GM23338 (cell line): ENCODE measurements at regions not wholly inside any gene's neighbourhood (a gene's known extent, or its start where the extent isn't known, plus 50 kb on each side); places are given as distances from the start of the nearest gene placed in this dataset.

Experiments
- ATAC-seq: fragments of 200-7000 bp; cut with Tn5 transposase; 3 replicates; pipeline ENCODE4 v1.9.1; 2020
- DNase-seq: peaks from one replicate; pipeline ENCODE4 v3.0.0-alpha.2; 2015; ENCODE audit warnings: low spot score
- H2AFZ ChIP-seq: fragments of 200-600 bp; sonication (generic); 2 replicates; pipeline ENCODE4 v1.8.0; 2016; ENCODE audit warnings: antibody characterized with exemption, mild to moderate bottlenecking, moderate library complexity
- H3F3A ChIP-seq: fragments of 200-600 bp; sonication (generic); replicated peaks from 2 replicates; pipeline ENCODE4 v1.8.0; 2017; ENCODE audit warnings: antibody characterized with exemption, mixed run types, low read depth
- H3K27ac ChIP-seq: fragments of 200-600 bp; sonication (generic); 2 replicates; pipeline ENCODE4 v1.6.1; 2016; ENCODE audit warnings: low read depth
- H3K27me3 ChIP-seq: fragments of 200-600 bp; sonication (generic); 2 replicates; pipeline ENCODE4 v1.8.0; 2016; ENCODE audit warnings: mild to moderate bottlenecking, mixed run types, moderate library complexity; ENCODE audit not compliant: insufficient read depth
- H3K36me3 ChIP-seq: fragments of 200-600 bp; sonication (generic); 2 replicates; pipeline ENCODE4 v1.8.0; 2016; ENCODE audit warnings: mild to moderate bottlenecking; ENCODE audit not compliant: insufficient read depth
- H3K4me1 ChIP-seq: fragments of 200-600 bp; sonication (generic); 2 replicates; pipeline ENCODE4 v1.8.0; 2016; ENCODE audit warnings: mild to moderate bottlenecking, moderate library complexity; ENCODE audit not compliant: insufficient read depth
- H3K4me2 ChIP-seq: fragments of 200-600 bp; sonication (generic); 2 replicates; pipeline ENCODE4 v1.7.1; 2017; ENCODE audit warnings: mixed run types
- H3K4me3 ChIP-seq: fragments of 200-600 bp; sonication (generic); 2 replicates; pipeline ENCODE4 v1.6.1; 2016; ENCODE audit warnings: mixed run types
- H3K79me2 ChIP-seq: fragments of 200-600 bp; sonication (generic); replicated peaks from 2 replicates; pipeline ENCODE4 v1.8.0; 2017; ENCODE audit warnings: mild to moderate bottlenecking; ENCODE audit not compliant: insufficient read depth
- H3K9me2 ChIP-seq: fragments of 200-600 bp; sonication (generic); 2 replicates; pipeline ENCODE4 v1.8.0; 2017; ENCODE audit not compliant: insufficient read depth
- H4K20me1 ChIP-seq: fragments of 200-600 bp; sonication (generic); replicated peaks from 2 replicates; pipeline ENCODE4 v1.8.0; 2017; ENCODE audit warnings: mild to moderate bottlenecking; ENCODE audit not compliant: insufficient read depth
- H3K27ac Mint-ChIP-seq: 2 replicates; pipeline ENCODE4 v1.8.0; 2020; ENCODE audit warnings: inconsistent platforms, mild to moderate bottlenecking, moderate library complexity, mixed read lengths
- H3K27me3 Mint-ChIP-seq: 3 replicates; pipeline ENCODE4 v1.8.0; 2022; ENCODE audit warnings: low read depth, mild to moderate bottlenecking, moderate library complexity, mixed read lengths, inconsistent platforms; ENCODE audit not compliant: insufficient read depth, poor library complexity
- H3K36me3 Mint-ChIP-seq: 3 replicates; pipeline ENCODE4 v1.8.0; 2021; ENCODE audit warnings: low read depth, mild to moderate bottlenecking, inconsistent platforms, moderate library complexity, mixed read lengths
- H3K4me1 Mint-ChIP-seq: 3 replicates; pipeline ENCODE4 v1.8.0; 2020; ENCODE audit warnings: mild to moderate bottlenecking, inconsistent platforms, mixed read lengths
- H3K4me3 Mint-ChIP-seq: 3 replicates; pipeline ENCODE4 v1.8.0; 2021; ENCODE audit warnings: moderate library complexity, mild to moderate bottlenecking, inconsistent platforms, mixed read lengths
- H3K9me3 Mint-ChIP-seq: 3 replicates; pipeline ENCODE4 v1.8.0; 2020; ENCODE audit warnings: moderate library complexity, mild to moderate bottlenecking, inconsistent platforms, mixed read lengths
- CREB1 ChIP-seq: fragments of 250-450 bp; sonication (Bioruptor Pico); IDR thresholded peaks from 2 replicates; pipeline ENCODE4 v1.5.0; 2020; ENCODE audit warnings: low read depth, mild to moderate bottlenecking, moderate library complexity
- EZH2 ChIP-seq: fragments of 200-600 bp; sonication (generic); IDR thresholded peaks from one replicate; pipeline ENCODE4 v1.8.0; 2017; ENCODE audit warnings: antibody characterized with exemption, mild to moderate bottlenecking, low read depth; ENCODE audit not compliant: unreplicated experiment
- EZH2phosphoT487 ChIP-seq: fragments of 200-600 bp; sonication (generic); IDR thresholded peaks from one replicate; pipeline ENCODE4 v1.8.1; 2018; ENCODE audit warnings: antibody characterized with exemption; ENCODE audit not compliant: unreplicated experiment
- NANOG ChIP-seq: IDR thresholded peaks from 2 replicates; pipeline ENCODE4 v1.6.1; 2016; ENCODE audit warnings: antibody characterized with exemption, borderline replicate concordance
- POLR2AphosphoS5 ChIP-seq: IDR thresholded peaks from 2 replicates; pipeline ENCODE4 v1.6.1; 2016; ENCODE audit warnings: antibody characterized with exemption, low read depth
- STAT1 ChIP-seq: IDR thresholded peaks from one replicate; pipeline ENCODE4 v1.6.1; 2016; ENCODE audit warnings: antibody characterized with exemption; ENCODE audit not compliant: unreplicated experiment
- ZNF114 ChIP-seq: fragments of 250-450 bp; sonication (Bioruptor Pico); IDR thresholded peaks from 2 replicates; pipeline ENCODE4 v1.5.0; 2020; ENCODE audit warnings: mild to moderate bottlenecking, moderate library complexity
- ZNF331 ChIP-seq: fragments of 250-450 bp; sonication (Bioruptor Pico); IDR thresholded peaks from 2 replicates; pipeline ENCODE4 v1.5.0; 2020; ENCODE audit warnings: low read depth, mild to moderate bottlenecking, moderate library complexity
- TF ChIP-seq, protein P1 (sequence below), 2 experiments: fragments of 200-600 bp in 1 of 2; sonication (generic) in 1 of 2; conservative IDR thresholded peaks; 2 replicates each; pipeline versions ENCODE4 v1.5.1 to v1.6.1; 2016 to 2017; ENCODE audit warnings: antibody characterized with exemption in 2 of 2, low read depth in 2 of 2, mild to moderate bottlenecking in 2 of 2, moderate library complexity in 1 of 2
- TF ChIP-seq, protein P2 (sequence below): IDR thresholded peaks from one replicate; pipeline ENCODE4 v1.6.1; 2018; ENCODE audit warnings: antibody characterized with exemption; ENCODE audit not compliant: unreplicated experiment

DNA sequence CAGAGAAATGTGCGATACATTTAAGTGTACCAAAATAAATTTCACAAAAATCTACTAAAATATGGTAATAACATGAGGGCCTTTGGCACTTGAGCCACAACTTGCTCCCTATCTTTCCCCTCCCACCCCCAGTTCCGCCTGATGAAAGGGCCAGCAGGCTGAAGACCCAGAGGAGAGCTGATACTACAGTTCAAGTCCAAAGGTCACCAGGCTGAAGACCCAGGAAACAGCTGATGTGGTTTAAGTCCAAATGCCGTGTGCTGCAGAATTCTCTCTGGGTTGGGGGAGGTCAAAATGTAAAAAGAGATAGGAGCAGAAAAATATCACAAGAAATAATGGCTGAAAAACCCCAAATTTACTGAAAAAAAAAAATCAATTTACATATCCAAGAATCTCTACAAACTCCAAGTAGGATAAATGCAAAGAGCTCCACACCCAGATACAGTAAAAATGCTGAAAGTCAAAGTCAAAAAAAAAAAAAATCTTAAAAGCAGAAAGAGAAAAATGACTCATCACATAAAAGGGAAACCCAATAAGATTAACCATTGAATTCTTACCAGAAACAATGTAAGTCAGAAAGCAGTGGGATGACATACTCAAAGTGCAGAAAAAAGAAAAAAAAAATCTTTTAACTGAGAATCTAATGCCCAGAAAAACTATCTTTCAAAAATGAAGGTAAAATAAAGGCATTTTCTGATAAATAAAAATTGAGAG, 452.1 kb upstream of the ASIC2 start (continued):
- TF ChIP-seq ZNF114 (CRISPR knock-in tag) (no peak), EZH2 (no peak)

DNA sequence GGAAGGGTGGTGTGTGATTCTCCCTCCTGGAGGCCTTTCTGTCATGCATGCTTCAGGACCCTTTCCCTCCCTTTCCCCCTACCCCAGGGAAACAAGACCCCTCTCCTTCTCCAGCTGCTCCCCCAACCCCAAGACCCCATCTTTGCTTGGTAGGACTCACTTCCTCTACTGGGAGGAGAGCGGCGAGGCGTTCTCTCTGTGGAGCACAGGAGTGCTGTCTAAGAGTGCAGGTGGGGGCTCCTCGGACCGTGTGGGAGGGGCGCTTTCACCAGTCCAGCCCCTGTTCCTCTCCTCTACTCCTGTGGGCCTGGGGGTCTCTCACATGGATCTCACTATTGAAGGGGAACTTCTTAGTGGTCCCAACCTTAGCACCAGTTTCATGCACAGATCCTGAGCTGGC, 456.1 kb upstream of the ASIC2 start:
- Histone ChIP-seq H3K4me2 (no peak overlapping the region), H3K79me2 (no peaks in the 10 kb centered on the region), H3K27ac (no peak overlapping the region), H3F3A (no peaks in the 10 kb centered on the region), H4K20me1 (no peaks in the 10 kb centered on the region), H2AFZ (no peak overlapping the region), H3K4me3 (no peak overlapping the region), H3K27me3 (peaks cover 41% of the 10 kb centered on the region), H3K36me3 (no peaks in the 10 kb centered on the region), H3K4me1 (peaks cover 24% of the 10 kb centered on the region), H3K9me2 (no peaks in the 10 kb centered on the region)
- Mint-ChIP-seq H3K4me3 (no peak overlapping the region), H3K27me3 (peaks cover 41% of the 10 kb centered on the region), H3K9me3 (no peaks in the 10 kb centered on the region), H3K27ac (no peak overlapping the region), H3K4me1 (peaks cover 40% of the 10 kb centered on the region), H3K36me3 (no peaks in the 10 kb centered on the region)
- no peak for DNase-seq
- no peak for TF ChIP-seq ZNF331
- TF ChIP-seq CREB1, result no peak
- TF ChIP-seq EZH2phosphoT487, result no peak
- ATAC-seq, result no peak

DNA sequence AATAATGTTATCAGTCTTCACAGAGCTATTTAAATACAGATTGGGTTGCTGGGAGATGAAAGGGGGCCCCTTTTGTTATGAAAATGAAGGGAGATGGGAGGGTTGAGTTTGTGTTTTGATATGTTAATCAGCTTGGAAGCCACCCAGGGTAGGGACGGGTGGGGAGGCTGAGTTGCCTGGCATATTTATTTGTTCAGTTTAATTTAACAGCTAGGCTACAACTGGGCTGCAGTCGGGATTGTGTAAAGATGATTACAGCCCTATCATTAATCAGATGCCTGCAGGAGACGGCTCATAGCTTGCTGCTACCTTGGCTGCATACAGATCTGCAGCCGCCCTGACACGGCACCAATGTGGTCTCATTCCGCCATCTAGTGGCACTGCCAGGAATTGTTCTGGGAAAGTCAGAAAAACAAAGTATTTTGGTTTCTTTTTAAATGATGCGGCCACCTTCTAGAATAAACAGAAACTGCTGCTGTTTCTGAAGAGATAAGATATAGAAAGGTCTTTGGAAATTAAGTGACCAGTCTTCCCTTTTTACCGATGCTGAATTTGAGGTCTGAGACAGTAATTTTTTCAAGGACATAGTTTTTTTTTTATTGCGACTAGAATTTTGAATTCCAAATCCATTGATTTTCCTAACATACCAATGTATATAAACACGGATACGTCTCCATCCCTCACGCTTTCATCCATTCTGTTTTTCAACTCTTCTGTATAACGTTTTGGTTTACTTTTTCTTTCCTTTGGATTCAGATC, 458.0 kb upstream of the ASIC2 start:
- H3K27me3 Mint-ChIP-seq, result peaks cover 37% of the 10 kb centered on the region
- Histone ChIP-seq H3K4me1 (peaks cover 27% of the 10 kb centered on the region), H3F3A (no peaks in the 10 kb centered on the region), H3K79me2 (no peaks in the 10 kb centered on the region), H3K36me3 (no peaks in the 10 kb centered on the region), H2AFZ (no peak overlapping the region), H3K4me3 (peak overlapping the region; percentile 42), H4K20me1 (no peaks in the 10 kb centered on the region), H3K27me3 (peaks cover 41% of the 10 kb centered on the region), H3K27ac (no peak overlapping the region), H3K4me2 (peak overlapping the region; percentile 73), H3K9me2 (no peaks in the 10 kb centered on the region)
- DNase-seq (peak; percentile 93), ATAC-seq (peak; percentile 92)
- H3K27ac Mint-ChIP-seq, result 0 out of 2 replicates have a peak overlapping the region, but pooled peaks have one; percentile 0
- peaks cover 32% of the 10 kb centered on the region for H3K4me1 Mint-ChIP-seq
- TF ChIP-seq, protein P1, sequence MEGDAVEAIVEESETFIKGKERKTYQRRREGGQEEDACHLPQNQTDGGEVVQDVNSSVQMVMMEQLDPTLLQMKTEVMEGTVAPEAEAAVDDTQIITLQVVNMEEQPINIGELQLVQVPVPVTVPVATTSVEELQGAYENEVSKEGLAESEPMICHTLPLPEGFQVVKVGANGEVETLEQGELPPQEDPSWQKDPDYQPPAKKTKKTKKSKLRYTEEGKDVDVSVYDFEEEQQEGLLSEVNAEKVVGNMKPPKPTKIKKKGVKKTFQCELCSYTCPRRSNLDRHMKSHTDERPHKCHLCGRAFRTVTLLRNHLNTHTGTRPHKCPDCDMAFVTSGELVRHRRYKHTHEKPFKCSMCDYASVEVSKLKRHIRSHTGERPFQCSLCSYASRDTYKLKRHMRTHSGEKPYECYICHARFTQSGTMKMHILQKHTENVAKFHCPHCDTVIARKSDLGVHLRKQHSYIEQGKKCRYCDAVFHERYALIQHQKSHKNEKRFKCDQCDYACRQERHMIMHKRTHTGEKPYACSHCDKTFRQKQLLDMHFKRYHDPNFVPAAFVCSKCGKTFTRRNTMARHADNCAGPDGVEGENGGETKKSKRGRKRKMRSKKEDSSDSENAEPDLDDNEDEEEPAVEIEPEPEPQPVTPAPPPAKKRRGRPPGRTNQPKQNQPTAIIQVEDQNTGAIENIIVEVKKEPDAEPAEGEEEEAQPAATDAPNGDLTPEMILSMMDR (conservative IDR thresholded peaks at IDR 0.05; ENCODE audit: low read depth in 2 of 2), result peak; percentile 76 to 94
- TF ChIP-seq, protein P2, sequence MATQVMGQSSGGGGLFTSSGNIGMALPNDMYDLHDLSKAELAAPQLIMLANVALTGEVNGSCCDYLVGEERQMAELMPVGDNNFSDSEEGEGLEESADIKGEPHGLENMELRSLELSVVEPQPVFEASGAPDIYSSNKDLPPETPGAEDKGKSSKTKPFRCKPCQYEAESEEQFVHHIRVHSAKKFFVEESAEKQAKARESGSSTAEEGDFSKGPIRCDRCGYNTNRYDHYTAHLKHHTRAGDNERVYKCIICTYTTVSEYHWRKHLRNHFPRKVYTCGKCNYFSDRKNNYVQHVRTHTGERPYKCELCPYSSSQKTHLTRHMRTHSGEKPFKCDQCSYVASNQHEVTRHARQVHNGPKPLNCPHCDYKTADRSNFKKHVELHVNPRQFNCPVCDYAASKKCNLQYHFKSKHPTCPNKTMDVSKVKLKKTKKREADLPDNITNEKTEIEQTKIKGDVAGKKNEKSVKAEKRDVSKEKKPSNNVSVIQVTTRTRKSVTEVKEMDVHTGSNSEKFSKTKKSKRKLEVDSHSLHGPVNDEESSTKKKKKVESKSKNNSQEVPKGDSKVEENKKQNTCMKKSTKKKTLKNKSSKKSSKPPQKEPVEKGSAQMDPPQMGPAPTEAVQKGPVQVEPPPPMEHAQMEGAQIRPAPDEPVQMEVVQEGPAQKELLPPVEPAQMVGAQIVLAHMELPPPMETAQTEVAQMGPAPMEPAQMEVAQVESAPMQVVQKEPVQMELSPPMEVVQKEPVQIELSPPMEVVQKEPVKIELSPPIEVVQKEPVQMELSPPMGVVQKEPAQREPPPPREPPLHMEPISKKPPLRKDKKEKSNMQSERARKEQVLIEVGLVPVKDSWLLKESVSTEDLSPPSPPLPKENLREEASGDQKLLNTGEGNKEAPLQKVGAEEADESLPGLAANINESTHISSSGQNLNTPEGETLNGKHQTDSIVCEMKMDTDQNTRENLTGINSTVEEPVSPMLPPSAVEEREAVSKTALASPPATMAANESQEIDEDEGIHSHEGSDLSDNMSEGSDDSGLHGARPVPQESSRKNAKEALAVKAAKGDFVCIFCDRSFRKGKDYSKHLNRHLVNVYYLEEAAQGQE, result no peak
- TF ChIP-seq NANOG (peak; percentile 90), STAT1 (no peak), EZH2phosphoT487 (no peak), ZNF331 (no peak), POLR2AphosphoS5 (no peak)
- peaks cover 6% of the 10 kb centered on the region; the same call in 2 of the 3 replicates for H3K36me3 Mint-ChIP-seq
- peak overlapping the region; percentile 69 for H3K4me3 Mint-ChIP-seq
- H3K9me3 Mint-ChIP-seq, result peaks cover 10% of the 10 kb centered on the region; the same call in 2 of the 3 replicates
